Endodermal cell (in vitro differentiated cells): ENCODE measurements at regions not wholly inside any gene's neighbourhood (a gene's known extent, or its start where the extent isn't known, plus 50 kb on each side); places are given as distances from the start of the nearest gene placed in this dataset.

Source experiments
- DNase-seq: peaks from one replicate; pipeline ENCODE4 v3.0.0-alpha.2; 2017
- H3K27ac ChIP-seq: 2 replicates; pipeline ENCODE4 v1.5.1; 2013; ENCODE audit warnings: mild to moderate bottlenecking, low read depth, low read length, moderate library complexity
- H3K27me3 ChIP-seq: 2 replicates; pipeline ENCODE4 v1.6.1; 2013; ENCODE audit warnings: mild to moderate bottlenecking, low read length, moderate library complexity; ENCODE audit not compliant: insufficient read depth, control insufficient read depth, poor library complexity, severe bottlenecking
- H3K36me3 ChIP-seq: 2 replicates; pipeline ENCODE4 v1.7.0; 2013; ENCODE audit warnings: mild to moderate bottlenecking, low read length, moderate library complexity; ENCODE audit not compliant: control insufficient read depth, insufficient read depth
- H3K4me1 ChIP-seq: one replicate; pipeline ENCODE4 v1.7.0; 2013; ENCODE audit warnings: low read length; ENCODE audit not compliant: control insufficient read depth, insufficient read depth
- H3K4me3 ChIP-seq: 2 replicates; pipeline ENCODE4 v1.5.1; 2013; ENCODE audit warnings: mild to moderate bottlenecking, low read length, moderate library complexity
- H3K9ac ChIP-seq: 2 replicates; pipeline ENCODE4 v1.6.1; 2013; ENCODE audit warnings: mild to moderate bottlenecking, low read length, moderate library complexity; ENCODE audit not compliant: poor library complexity, severe bottlenecking; ENCODE audit errors: extremely low read depth
- H3K9me3 ChIP-seq: 2 replicates; pipeline ENCODE4 v1.6.1; 2013; ENCODE audit warnings: mild to moderate bottlenecking, low read length, moderate library complexity; ENCODE audit not compliant: control insufficient read depth
- H3K27ac Mint-ChIP-seq: 2 replicates; pipeline ENCODE4 v1.8.0; 2020; ENCODE audit warnings: mixed read lengths
- H3K27me3 Mint-ChIP-seq: 2 replicates; pipeline ENCODE4 v1.8.0; 2021; ENCODE audit warnings: mild to moderate bottlenecking, mixed read lengths; ENCODE audit not compliant: insufficient read depth
- H3K36me3 Mint-ChIP-seq: 2 replicates; pipeline ENCODE4 v1.8.0; 2020; ENCODE audit warnings: low read depth, mixed read lengths
- H3K4me1 Mint-ChIP-seq: 2 replicates; pipeline ENCODE4 v1.8.0; 2020; ENCODE audit warnings: mixed read lengths
- H3K4me3 Mint-ChIP-seq: 2 replicates; pipeline ENCODE4 v1.8.0; 2020; ENCODE audit warnings: mild to moderate bottlenecking, moderate library complexity, mixed read lengths
- H3K9me3 Mint-ChIP-seq: 2 replicates; pipeline ENCODE4 v1.8.0; 2020; ENCODE audit warnings: mild to moderate bottlenecking, mixed read lengths
- WGBS, 2 experiments: methylation state at CpG; one replicate each; pipeline versions ENCODE4 v1.1.5 to v1.1.7; 2013; ENCODE audit warnings: missing lambda C conversion rate in 2 of 2, mixed read lengths in 1 of 2; ENCODE audit not compliant: insufficient coverage in 1 of 2, insufficient read length in 1 of 2; 5-methylcytosine and 5-hydroxymethylcytosine counted together
- TF ChIP-seq, protein P1 (sequence below): fragments of 200-600 bp; sonication (generic); conservative IDR thresholded peaks from 2 replicates; pipeline ENCODE4 v1.5.0; 2021; ENCODE audit warnings: antibody characterized with exemption, mild to moderate bottlenecking

DNA sequence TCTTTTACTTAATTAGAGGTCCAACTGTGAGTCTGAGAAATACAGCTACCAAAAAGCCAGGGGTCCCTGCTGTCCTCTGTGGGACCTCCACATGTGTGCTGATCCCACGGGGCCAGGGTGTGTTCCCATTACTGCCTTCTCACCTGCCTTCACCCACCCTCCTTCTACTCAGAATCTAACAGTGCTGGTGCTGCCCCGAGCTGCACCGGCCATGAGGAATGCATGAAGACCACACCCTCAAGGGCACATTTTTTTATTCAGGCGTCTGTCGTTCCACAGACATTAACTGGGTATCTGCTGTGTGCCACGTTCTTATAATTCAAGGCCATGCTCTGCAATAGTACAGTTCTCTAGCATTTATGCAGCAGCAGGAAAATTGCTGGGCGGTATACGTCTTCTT lies 188.5 kb upstream of the PFKP start:
- TF ChIP-seq, protein P1, sequence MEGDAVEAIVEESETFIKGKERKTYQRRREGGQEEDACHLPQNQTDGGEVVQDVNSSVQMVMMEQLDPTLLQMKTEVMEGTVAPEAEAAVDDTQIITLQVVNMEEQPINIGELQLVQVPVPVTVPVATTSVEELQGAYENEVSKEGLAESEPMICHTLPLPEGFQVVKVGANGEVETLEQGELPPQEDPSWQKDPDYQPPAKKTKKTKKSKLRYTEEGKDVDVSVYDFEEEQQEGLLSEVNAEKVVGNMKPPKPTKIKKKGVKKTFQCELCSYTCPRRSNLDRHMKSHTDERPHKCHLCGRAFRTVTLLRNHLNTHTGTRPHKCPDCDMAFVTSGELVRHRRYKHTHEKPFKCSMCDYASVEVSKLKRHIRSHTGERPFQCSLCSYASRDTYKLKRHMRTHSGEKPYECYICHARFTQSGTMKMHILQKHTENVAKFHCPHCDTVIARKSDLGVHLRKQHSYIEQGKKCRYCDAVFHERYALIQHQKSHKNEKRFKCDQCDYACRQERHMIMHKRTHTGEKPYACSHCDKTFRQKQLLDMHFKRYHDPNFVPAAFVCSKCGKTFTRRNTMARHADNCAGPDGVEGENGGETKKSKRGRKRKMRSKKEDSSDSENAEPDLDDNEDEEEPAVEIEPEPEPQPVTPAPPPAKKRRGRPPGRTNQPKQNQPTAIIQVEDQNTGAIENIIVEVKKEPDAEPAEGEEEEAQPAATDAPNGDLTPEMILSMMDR = no peak
- Histone ChIP-seq H3K4me3 (no peak overlapping the region), H3K27ac (no peak overlapping the region), H3K4me1 (no peaks in the 10 kb centered on the region), H3K36me3 (no peaks in the 10 kb centered on the region), H3K9ac (no peak overlapping the region), H3K9me3 (no peaks in the 10 kb centered on the region), H3K27me3 (no peaks in the 10 kb centered on the region)
- Mint-ChIP-seq H3K27ac (no peak overlapping the region), H3K4me3 (no peak overlapping the region), H3K27me3 (no peaks in the 10 kb centered on the region), H3K4me1 (no peaks in the 10 kb centered on the region), H3K9me3 (no peaks in the 10 kb centered on the region), H3K36me3 (no peaks in the 10 kb centered on the region)
- DNase-seq = no peak
- 87 to 88% methylated on average over 8 of the region's 8 CpGs for WGBS, 2 experiments

DNA sequence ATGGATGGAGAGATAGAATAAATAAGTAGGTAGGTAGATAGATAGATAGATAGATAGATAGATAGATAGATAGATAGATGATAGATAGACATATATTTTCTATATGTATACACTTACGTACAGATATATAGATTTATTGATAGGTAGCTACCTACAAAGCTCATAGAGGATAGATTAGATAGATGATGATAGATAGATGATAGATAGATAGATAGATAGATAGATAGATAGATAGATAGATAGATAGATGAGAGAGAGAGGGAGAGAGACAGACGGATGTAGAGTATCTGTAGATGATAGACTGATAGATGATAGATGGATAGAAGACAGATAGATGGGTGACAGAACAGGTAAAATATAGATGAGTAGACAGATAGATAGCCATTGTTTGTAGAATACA lies 191.3 kb upstream of the PFKP start:
- Histone ChIP-seq H3K27ac (no peak overlapping the region), H3K4me1 (no peaks in the 10 kb centered on the region), H3K27me3 (no peaks in the 10 kb centered on the region), H3K4me3 (no peak overlapping the region), H3K36me3 (no peaks in the 10 kb centered on the region), H3K9ac (no peak overlapping the region), H3K9me3 (no peaks in the 10 kb centered on the region)
- H3K9me3 Mint-ChIP-seq = no peaks in the 10 kb centered on the region
- no peaks in the 10 kb centered on the region for H3K36me3 Mint-ChIP-seq
- no peak overlapping the region for H3K27ac Mint-ChIP-seq
- TF ChIP-seq, protein P1 = no peak
- no peaks in the 10 kb centered on the region for H3K4me1 Mint-ChIP-seq
- 74 to 88% methylated on average over 1 to 2 of the region's 2 CpGs for WGBS, 2 experiments
- DNase-seq = no peak
- no peak overlapping the region for H3K4me3 Mint-ChIP-seq
- H3K27me3 Mint-ChIP-seq = no peaks in the 10 kb centered on the region

DNA sequence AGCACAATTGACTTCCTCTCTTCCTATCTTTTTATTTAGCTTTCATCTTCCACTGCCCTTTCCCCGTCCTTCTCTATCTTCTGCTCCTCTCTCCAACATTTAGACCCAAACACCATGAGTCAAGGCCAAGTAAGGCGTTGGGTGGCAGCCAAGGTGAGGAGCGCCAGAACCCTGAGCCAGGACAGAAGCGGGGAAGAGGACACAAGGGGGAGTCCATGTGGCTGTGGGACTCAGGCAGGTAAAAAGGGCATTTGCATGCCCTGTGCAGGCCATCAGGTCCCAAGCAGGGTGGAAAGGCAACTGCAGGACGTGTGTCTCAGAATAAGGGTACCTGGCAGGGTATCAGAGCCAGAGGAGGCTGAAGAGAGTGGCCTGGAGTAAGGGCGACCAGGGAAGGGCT lies 192.4 kb upstream of the PFKP start:
- no peak overlapping the region for H3K9ac ChIP-seq
- Mint-ChIP-seq H3K27me3 (no peaks in the 10 kb centered on the region), H3K27ac (no peak overlapping the region), H3K36me3 (no peaks in the 10 kb centered on the region), H3K4me1 (no peaks in the 10 kb centered on the region), H3K4me3 (no peak overlapping the region), H3K9me3 (no peaks in the 10 kb centered on the region)
- TF ChIP-seq, protein P1 = no peak
- WGBS, 2 experiments = 77 to 83% methylated on average over 4 to 6 of the region's 6 CpGs
- no peaks in the 10 kb centered on the region for H3K27me3 ChIP-seq
- H3K9me3 ChIP-seq = no peaks in the 10 kb centered on the region
- no peak for DNase-seq
- H3K4me3 ChIP-seq = no peak overlapping the region
- H3K4me1 ChIP-seq = no peaks in the 10 kb centered on the region
- H3K36me3 ChIP-seq = no peaks in the 10 kb centered on the region
- H3K27ac ChIP-seq = no peak overlapping the region
